ENCODE measurements at regions not wholly inside any gene's neighbourhood (a gene's known extent, or its start where the extent isn't known, plus 50 kb on each side); places are given as distances from the start of the nearest gene placed in this dataset.
A peak's percentile ranks its signal among the peaks of the same experiment; 100 is the strongest.

DNA sequence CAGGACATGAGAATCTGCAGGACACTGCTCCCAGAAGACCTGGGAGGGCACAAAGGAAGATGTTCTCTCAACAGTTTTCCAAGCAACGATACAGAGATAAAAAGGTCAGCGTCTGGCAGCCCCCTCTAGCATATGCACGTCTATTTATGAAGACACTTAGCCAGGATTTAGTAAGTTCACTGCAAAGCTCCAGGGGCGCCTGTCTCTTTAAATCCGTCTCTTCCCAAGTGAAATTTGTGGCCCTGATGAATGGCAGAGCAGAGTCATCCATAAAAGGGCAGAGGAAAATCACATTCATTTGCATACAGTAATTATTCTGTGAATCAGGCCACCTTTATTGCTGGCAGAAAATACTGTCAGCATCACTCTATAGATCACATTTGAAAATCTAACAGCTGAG lies 390.9 kb upstream of the SMIM21 start:
- no peak for DNase-seq (ENCODE audit: low read depth in 3 of 3, low spot score in 2 of 3)

DNA sequence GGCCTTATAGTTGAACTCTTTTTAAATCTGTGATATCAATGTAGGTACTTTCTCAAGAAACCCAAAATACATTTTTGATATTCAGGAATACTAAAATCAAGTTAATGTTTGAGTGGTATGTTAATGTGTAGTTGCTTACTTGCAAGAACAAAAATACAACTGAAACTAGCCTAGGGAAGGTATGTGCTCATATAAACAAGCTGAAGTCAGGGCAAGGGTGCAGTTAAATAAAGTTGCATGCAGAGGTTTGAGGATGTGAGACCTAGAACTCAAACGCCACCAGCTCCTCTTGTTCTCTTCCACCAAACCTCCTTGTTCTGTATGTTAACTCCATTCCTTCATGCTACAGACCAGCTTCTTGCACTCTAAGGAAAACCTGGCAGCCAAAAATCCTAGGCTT lies 388.3 kb upstream of the SMIM21 start:
- no peak for DNase-seq (ENCODE audit: low read depth in 3 of 3, low spot score in 2 of 3)

- no peak for DNase-seq (ENCODE audit: low read depth in 3 of 3, low spot score in 2 of 3)
Observed at GRCh38 chr18:75812761-75813160, 385.3 kb upstream of the SMIM21 start.

GRCh38 chr18:75810961-75811551 lies 383.6 kb upstream of the SMIM21 start:
- no peak for DNase-seq (ENCODE audit: low read depth in 3 of 3, low spot score in 2 of 3)

DNA sequence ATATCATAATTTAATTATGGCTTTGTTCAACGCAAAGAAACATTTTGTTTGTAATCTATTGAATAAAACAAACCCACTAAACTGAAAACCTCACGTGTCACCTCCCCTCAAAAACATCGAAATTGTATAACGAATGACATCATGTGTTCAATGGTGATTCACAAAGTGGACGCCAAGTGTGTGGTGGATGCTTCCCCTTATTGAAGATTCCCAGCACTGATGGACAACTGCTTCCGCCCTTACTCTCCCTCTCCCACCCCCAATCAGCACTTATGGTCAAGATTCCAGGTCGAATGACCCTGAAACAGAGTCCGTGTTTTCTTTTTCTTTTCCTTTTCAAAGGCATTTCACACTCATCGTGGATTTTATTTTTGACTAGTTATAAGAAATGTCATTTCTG lies 383.0 kb upstream of the SMIM21 start:
- DNase-seq (ENCODE audit: low read depth in 3 of 3, low spot score in 2 of 3), result no peak

DNA sequence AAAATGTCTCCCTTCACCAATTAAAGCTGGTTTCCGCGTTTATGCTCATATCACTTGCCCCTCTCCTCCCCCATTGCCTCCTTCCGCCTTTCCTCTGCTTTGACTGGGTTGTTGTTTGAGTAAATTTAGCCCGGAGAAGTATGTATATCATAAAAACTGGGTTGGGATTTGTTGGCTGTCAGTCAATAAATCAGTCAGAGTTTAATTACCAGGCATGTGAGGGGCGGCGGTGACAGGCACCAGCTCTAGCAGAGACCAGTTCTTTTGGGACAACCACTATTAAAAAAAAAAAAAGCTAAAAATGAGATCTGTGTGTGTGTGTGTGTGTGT lies 382.4 kb upstream of the SMIM21 start:
- peak in 1 of 3 donors; percentile 47 for DNase-seq (ENCODE audit: low read depth in 3 of 3, low spot score in 2 of 3)

GRCh38 chr18:75809151-75809925 lies 381.8 kb upstream of the SMIM21 start:
- peak in 2 of 3 donors; percentile 27 to 48 for DNase-seq (ENCODE audit: low read depth in 3 of 3, low spot score in 2 of 3)

DNA sequence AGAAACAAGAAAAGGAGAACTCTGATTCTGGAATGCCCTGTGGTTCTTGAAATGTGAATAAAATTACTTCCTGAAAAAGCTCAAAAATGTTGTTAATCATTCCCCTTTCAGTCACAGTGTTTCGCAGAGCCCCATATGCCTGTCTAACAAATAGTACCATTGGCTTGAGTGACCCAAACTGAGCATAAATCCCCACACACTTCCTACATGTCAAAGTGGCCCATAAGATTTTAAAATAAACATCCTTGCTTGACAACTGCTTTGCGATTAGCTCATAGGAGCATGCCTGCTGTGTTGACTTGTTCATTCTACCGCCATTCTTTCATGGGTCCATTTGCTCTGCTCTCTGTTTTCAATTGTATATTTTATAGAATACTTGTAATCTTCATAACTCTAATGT lies 377.8 kb upstream of the SMIM21 start:
- no peak for DNase-seq (ENCODE audit: low read depth in 3 of 3, low spot score in 2 of 3)

DNA sequence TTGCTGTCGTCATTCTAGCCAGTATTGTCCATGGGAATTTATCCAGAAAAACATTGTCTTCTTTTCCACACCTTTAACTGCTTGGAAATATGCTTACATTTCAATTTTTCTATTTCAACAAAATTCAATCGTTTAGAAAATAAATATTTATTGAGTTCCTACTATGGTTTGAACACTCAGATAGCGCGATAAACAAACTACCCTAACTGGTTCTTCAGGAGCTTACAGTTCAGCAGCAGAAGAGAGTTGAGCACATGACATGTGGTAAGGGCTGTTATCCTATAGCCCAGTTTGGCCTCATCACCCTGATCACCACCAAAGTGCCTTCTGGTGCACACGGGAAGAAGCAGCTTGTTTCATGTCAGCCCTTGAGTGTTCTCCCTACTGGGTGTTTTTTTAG lies 375.2 kb upstream of the SMIM21 start:
- DNase-seq (ENCODE audit: low read depth in 3 of 3, low spot score in 2 of 3), result no peak

- no peak for DNase-seq (ENCODE audit: low read depth in 3 of 3, low spot score in 2 of 3)
Observed at GRCh38 chr18:75801178-75801577, 373.7 kb upstream of the SMIM21 start.

- DNase-seq (ENCODE audit: low read depth in 3 of 3, low spot score in 2 of 3), result no peak
Observed at GRCh38 chr18:75800331-75800648, 372.8 kb upstream of the SMIM21 start.

- DNase-seq (ENCODE audit: low read depth in 3 of 3, low spot score in 2 of 3), result no peak
Observed at GRCh38 chr18:75799449-75800330, 372.2 kb upstream of the SMIM21 start.

DNA sequence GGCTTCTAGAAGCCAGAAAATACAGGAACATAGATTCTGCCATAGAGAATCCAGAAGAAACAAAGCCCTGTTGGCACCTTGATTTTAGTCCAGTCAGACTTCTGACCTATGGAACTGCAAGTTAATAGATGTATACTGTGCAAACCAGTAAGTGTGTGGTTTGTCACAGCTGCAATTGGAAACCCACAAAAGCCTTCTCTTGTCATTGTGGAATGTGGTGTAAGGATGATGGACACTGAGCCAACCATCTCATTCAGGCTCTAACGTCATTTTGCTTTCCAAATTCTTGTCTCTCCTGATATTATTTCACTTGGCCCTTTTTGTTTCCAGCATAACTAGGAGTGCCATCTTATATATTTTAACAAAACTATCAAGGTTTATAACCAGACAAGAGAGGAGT lies 369.5 kb upstream of the SMIM21 start:
- no peak for DNase-seq (ENCODE audit: low read depth in 3 of 3, low spot score in 2 of 3)

DNA sequence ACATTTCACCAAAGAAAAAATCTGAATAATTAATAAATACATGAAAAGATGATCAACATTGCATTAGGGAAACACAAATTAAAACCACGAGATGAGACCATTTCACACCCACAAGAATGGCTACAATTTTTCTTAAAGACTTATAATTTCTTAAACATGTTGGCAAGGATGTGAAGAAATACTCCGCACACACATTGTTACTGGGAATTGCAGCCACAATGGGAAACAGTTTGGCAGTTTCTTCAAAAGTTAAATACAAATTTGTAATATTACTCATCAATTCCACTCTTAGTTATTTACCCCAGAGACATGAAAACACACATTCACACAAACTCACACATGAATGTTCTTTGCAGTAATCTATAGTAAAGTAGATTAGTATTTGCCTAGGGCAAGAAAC lies 363.3 kb upstream of the SMIM21 start:
- DNase-seq (ENCODE audit: low read depth in 3 of 3, low spot score in 2 of 3), result no peak

DNA sequence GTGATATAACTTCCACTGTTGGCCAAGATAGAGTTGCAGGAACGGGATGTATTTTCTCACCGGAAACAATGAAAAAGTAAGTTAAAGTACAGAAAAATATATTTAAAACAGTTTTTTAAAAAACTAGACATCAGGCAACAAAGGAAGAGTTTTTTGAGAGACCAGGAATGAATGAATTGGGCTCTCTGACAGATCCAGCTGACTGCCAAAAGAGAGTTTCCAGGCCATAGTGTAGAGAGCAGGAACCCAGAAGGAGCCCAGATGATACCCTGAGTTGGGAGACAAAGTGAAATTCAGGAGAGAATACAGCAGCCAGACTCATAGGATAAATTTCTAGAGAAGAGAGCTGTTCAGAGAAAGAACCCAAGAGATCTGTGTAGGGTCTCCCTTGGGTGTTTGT lies 362.6 kb upstream of the SMIM21 start:
- DNase-seq (ENCODE audit: low read depth in 3 of 3, low spot score in 2 of 3), result no peak

GRCh38 chr18:75785834-75786233 lies 358.3 kb upstream of the SMIM21 start:
- DNase-seq (ENCODE audit: low read depth in 3 of 3, low spot score in 2 of 3), result no peak

GRCh38 chr18:75785206-75785605 lies 357.7 kb upstream of the SMIM21 start:
- DNase-seq (ENCODE audit: low read depth in 3 of 3, low spot score in 2 of 3), result no peak

GRCh38 chr18:75784390-75784789 lies 356.9 kb upstream of the SMIM21 start:
- DNase-seq (ENCODE audit: low read depth in 3 of 3, low spot score in 2 of 3), result no peak

DNA sequence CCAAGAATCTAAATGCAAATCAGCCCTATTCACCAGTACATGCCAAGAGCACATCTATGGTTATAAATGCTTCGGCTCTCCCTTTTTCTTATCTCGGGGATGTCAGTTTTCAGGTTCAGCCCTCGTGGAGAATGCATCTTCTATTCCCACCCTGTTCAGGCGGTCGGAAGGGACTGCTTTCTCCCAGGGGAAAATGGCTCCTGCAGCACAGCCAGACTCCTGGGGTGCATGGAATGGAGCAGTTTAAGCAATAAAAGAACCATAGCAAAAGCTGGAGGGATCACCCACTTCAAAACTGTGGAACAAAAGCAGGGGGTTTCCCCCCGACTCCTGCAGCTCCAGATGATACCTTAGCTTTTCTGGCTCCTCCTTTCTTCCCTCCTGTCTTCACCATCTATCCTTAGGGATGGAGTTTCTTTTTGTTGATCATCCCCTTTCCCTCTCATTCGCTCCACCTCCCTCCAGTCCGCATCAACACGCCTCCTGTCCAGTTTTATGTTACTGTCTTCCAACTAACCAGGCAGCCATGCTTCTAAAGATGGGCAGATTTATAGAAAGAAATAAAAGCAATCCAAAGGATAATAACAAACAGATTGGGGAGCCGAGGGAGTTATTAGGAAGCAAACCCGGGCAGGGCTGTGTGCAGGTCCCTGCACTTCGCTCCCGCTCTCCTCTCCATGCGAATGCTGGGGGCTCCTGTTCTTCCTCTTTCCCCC lies 356.2 kb upstream of the SMIM21 start:
- peak in 1 of 3 donors; percentile 8 for DNase-seq (ENCODE audit: low read depth in 3 of 3, low spot score in 2 of 3)

DNA sequence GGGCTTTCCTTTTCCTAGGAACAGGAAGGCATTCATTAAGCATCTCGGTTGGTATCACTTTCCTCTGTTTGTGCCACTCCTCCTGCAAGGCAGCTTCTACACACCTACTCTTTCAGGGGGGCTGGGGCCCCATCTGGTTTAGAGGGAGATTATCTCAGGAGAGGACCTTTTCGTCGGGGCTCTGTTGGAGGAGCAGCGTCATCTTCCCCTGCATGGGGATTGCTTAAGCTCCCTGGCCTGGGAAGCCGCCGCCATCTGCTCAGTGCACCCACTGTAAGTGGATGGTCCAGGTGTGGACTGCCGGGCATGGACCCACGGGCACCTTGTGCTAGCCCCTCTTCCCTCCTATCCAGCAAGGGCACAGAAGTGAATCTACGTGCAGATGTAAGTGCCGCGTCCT lies 355.3 kb upstream of the SMIM21 start:
- DNase-seq (ENCODE audit: low read depth in 3 of 3, low spot score in 2 of 3), result no peak

DNA sequence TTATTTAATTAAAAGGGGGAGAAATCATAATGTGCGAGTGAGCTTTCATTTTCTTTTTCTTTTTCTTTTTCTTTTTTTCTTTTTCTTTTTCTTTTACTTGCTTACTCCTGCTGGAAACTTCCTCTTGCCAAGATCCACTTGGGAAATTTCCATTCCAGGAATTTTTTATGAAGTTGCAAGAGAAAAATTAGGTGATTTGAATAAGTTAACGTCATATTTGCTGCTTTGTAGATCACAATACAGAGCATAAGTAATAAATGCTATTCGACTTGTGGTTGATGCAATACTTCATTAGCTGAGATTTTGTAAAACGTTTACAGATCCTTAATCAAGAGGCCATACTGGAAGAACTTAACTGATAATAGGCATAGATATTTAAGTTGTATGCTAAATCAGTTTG lies 354.7 kb upstream of the SMIM21 start:
- DNase-seq (ENCODE audit: low read depth in 3 of 3, low spot score in 2 of 3), result no peak
